ENCODE measurements at regions not wholly inside any gene's neighbourhood (a gene's known extent, or its start where the extent isn't known, plus 50 kb on each side); places are given as distances from the start of the nearest gene placed in this dataset.

DNA sequence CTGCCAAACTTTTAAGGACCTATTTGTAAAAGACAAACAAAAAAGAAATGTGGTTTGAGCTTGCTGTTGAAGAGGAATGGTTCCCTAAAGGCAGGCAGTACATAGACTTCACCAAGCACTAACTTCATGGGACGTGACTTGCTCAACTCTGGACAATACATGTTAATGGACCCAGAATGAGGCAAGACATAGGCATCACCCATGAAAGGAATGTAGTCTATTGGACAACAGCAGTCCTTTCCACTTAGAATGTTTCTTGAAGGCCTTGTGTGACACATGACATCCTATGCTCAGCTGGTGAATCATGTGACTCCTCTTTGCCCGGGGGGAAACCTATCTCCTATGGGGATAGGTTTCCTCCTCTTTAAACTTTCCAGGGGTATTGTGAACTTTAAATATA lies 246.4 kb upstream of the BLID start:
- Mint-ChIP-seq H3K27me3 (ENCODE audit: insufficient read depth) (peaks cover under 1% of the 10 kb centered on the region), H3K4me1 (ENCODE audit: low read depth) (no peaks in the 10 kb centered on the region), H3K36me3 (ENCODE audit: low read depth) (no peaks in the 10 kb centered on the region), H3K4me3 (no peak overlapping the region), H3K27ac (no peak overlapping the region), H3K9me3 (no peaks in the 10 kb centered on the region)
- no peak for DNase-seq (ENCODE audit: low spot score)
- intact Hi-C loops (cut with micrococcal nuclease), result no loop called here

- H3K4me3 Mint-ChIP-seq, result no peak overlapping the region
- no peak for DNase-seq (ENCODE audit: low spot score)
- no peaks in the 10 kb centered on the region for H3K36me3 Mint-ChIP-seq (ENCODE audit: low read depth)
- intact Hi-C loops (cut with micrococcal nuclease), result no loop called here
- no peaks in the 10 kb centered on the region for H3K9me3 Mint-ChIP-seq
- H3K4me1 Mint-ChIP-seq (ENCODE audit: low read depth), result no peaks in the 10 kb centered on the region
- H3K27ac Mint-ChIP-seq, result no peak overlapping the region
- H3K27me3 Mint-ChIP-seq (ENCODE audit: insufficient read depth), result no peaks in the 10 kb centered on the region
Measured at GRCh38 chr11:122360875-122361274, 244.9 kb upstream of the BLID start.

GRCh38 chr11:122359081-122359571 lies 243.1 kb upstream of the BLID start:
- H3K4me1 Mint-ChIP-seq (ENCODE audit: low read depth), result no peaks in the 10 kb centered on the region
- H3K27me3 Mint-ChIP-seq (ENCODE audit: insufficient read depth), result no peaks in the 10 kb centered on the region
- intact Hi-C loops (cut with micrococcal nuclease), result no loop called here
- DNase-seq (ENCODE audit: low spot score), result no peak
- no peaks in the 10 kb centered on the region for H3K36me3 Mint-ChIP-seq (ENCODE audit: low read depth)
- no peak overlapping the region for H3K4me3 Mint-ChIP-seq
- no peak overlapping the region for H3K27ac Mint-ChIP-seq
- peaks cover 4% of the 10 kb centered on the region for H3K9me3 Mint-ChIP-seq

GRCh38 chr11:122358292-122358691 lies 242.3 kb upstream of the BLID start:
- no peaks in the 10 kb centered on the region for H3K4me1 Mint-ChIP-seq (ENCODE audit: low read depth)

GRCh38 chr11:122355968-122356367 lies 240.0 kb upstream of the BLID start:
- Mint-ChIP-seq H3K4me3 (no peak overlapping the region), H3K36me3 (ENCODE audit: low read depth) (no peaks in the 10 kb centered on the region), H3K27ac (no peak overlapping the region), H3K27me3 (ENCODE audit: insufficient read depth) (no peaks in the 10 kb centered on the region), H3K9me3 (peaks cover 4% of the 10 kb centered on the region), H3K4me1 (ENCODE audit: low read depth) (no peaks in the 10 kb centered on the region)
- intact Hi-C loops (cut with micrococcal nuclease), result no loop called here
- no peak for DNase-seq (ENCODE audit: low spot score)

More at GRCh38 chr11:122358292-122358691, 242.3 kb upstream of the BLID start:
- intact Hi-C loops (cut with micrococcal nuclease), result no loop called here
- H3K4me3 Mint-ChIP-seq, result no peak overlapping the region
- no peak overlapping the region for H3K27ac Mint-ChIP-seq
- H3K36me3 Mint-ChIP-seq (ENCODE audit: low read depth), result no peaks in the 10 kb centered on the region
- DNase-seq (ENCODE audit: low spot score), result no peak
- peaks cover 4% of the 10 kb centered on the region for H3K9me3 Mint-ChIP-seq
- no peaks in the 10 kb centered on the region for H3K27me3 Mint-ChIP-seq (ENCODE audit: insufficient read depth)

DNA sequence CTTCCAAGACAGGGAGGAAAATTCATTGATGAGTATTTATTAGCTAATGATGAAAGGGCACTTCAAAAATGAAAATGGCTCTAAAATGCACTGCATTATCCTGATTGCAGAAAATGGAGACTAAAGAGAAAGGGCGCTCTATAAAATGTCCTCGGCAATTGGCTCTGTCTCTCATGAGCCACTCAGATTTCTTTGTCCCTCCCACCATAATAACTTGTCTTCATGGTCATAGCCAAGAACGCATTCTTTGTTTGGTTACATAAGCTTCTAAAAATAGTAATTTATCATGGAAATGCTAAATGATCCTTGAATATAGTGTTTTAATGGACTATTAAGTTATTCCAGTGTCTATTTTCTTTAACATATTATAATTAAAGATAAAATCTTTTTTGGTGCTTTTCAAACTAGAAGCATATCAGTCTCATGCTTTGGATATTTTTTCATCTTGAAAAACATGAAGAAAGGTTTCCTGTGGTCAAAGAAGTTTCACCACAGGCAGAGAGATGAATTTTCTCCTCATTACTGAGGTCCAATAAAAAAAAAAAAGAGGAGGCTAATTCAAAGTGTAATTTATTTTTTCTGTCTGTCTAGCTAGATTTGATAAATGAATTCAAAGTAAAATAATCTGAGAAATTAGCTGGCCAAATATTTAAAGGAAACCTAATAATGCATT lies 238.1 kb upstream of the BLID start:
- Mint-ChIP-seq H3K9me3 (peaks cover 4% of the 10 kb centered on the region), H3K4me3 (no peak overlapping the region), H3K4me1 (ENCODE audit: low read depth) (no peaks in the 10 kb centered on the region), H3K36me3 (ENCODE audit: low read depth) (no peaks in the 10 kb centered on the region), H3K27me3 (ENCODE audit: insufficient read depth) (no peaks in the 10 kb centered on the region), H3K27ac (no peak overlapping the region)
- no peak for DNase-seq (ENCODE audit: low spot score)
- intact Hi-C loops (cut with micrococcal nuclease), result no loop called here

GRCh38 chr11:122353561-122353960 lies 237.5 kb upstream of the BLID start:
- H3K27ac Mint-ChIP-seq, result no peak overlapping the region
- peaks cover 4% of the 10 kb centered on the region for H3K9me3 Mint-ChIP-seq
- no peak overlapping the region for H3K4me3 Mint-ChIP-seq
- intact Hi-C loops (cut with micrococcal nuclease), result no loop called here
- H3K36me3 Mint-ChIP-seq (ENCODE audit: low read depth), result no peaks in the 10 kb centered on the region
- no peak for DNase-seq (ENCODE audit: low spot score)
- H3K4me1 Mint-ChIP-seq (ENCODE audit: low read depth), result no peaks in the 10 kb centered on the region
- H3K27me3 Mint-ChIP-seq (ENCODE audit: insufficient read depth), result no peaks in the 10 kb centered on the region

- H3K4me1 Mint-ChIP-seq (ENCODE audit: low read depth), result no peaks in the 10 kb centered on the region
- intact Hi-C loops (cut with micrococcal nuclease), result no loop called here
- no peak overlapping the region for H3K27ac Mint-ChIP-seq
- no peaks in the 10 kb centered on the region for H3K36me3 Mint-ChIP-seq (ENCODE audit: low read depth)
- H3K4me3 Mint-ChIP-seq, result no peak overlapping the region
- DNase-seq (ENCODE audit: low spot score), result no peak
- no peaks in the 10 kb centered on the region for H3K9me3 Mint-ChIP-seq
- no peaks in the 10 kb centered on the region for H3K27me3 Mint-ChIP-seq (ENCODE audit: insufficient read depth)
Measured at GRCh38 chr11:122348659-122349409, 232.8 kb upstream of the BLID start.

DNA sequence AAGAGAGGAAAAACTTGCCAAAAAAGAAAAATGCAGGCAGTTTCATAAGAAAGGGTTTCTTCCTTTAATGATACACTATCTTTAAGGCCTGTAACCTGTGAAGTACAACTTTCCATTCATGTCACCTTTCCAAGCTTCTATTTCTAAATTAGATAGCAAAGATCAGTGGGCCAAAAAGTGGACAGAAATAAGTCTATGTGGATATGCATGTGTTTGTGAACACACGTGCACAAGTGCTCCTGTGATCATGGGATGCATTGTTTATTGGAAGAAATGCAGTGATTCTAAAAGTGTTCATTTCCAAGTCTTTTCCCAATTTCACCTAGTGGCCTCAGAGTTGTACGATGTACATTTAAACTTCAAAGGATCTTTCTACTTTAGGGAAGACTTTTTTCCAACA lies 230.0 kb upstream of the BLID start:
- no peaks in the 10 kb centered on the region for H3K27me3 Mint-ChIP-seq (ENCODE audit: insufficient read depth)
- H3K9me3 Mint-ChIP-seq, result no peaks in the 10 kb centered on the region
- H3K4me1 Mint-ChIP-seq (ENCODE audit: low read depth), result no peaks in the 10 kb centered on the region
- intact Hi-C loops (cut with micrococcal nuclease), result no loop called here
- no peak overlapping the region for H3K27ac Mint-ChIP-seq
- no peak for DNase-seq (ENCODE audit: low spot score)
- no peak overlapping the region for H3K4me3 Mint-ChIP-seq
- H3K36me3 Mint-ChIP-seq (ENCODE audit: low read depth), result no peaks in the 10 kb centered on the region

- no peaks in the 10 kb centered on the region for H3K27me3 Mint-ChIP-seq (ENCODE audit: insufficient read depth)
- intact Hi-C loops (cut with micrococcal nuclease), result no loop called here
- no peak for DNase-seq (ENCODE audit: low spot score)
- no peaks in the 10 kb centered on the region for H3K36me3 Mint-ChIP-seq (ENCODE audit: low read depth)
- H3K9me3 Mint-ChIP-seq, result no peaks in the 10 kb centered on the region
- no peak overlapping the region for H3K27ac Mint-ChIP-seq
- no peak overlapping the region for H3K4me3 Mint-ChIP-seq
- no peaks in the 10 kb centered on the region for H3K4me1 Mint-ChIP-seq (ENCODE audit: low read depth)
Measured at GRCh38 chr11:122345586-122345985, 229.6 kb upstream of the BLID start.

GRCh38 chr11:122344215-122344614 lies 228.2 kb upstream of the BLID start:
- Mint-ChIP-seq H3K36me3 (ENCODE audit: low read depth) (no peaks in the 10 kb centered on the region), H3K4me3 (no peak overlapping the region), H3K4me1 (ENCODE audit: low read depth) (no peaks in the 10 kb centered on the region), H3K27me3 (ENCODE audit: insufficient read depth) (no peaks in the 10 kb centered on the region), H3K9me3 (no peaks in the 10 kb centered on the region), H3K27ac (no peak overlapping the region)
- no peak for DNase-seq (ENCODE audit: low spot score)
- intact Hi-C loops (cut with micrococcal nuclease), result no loop called here

DNA sequence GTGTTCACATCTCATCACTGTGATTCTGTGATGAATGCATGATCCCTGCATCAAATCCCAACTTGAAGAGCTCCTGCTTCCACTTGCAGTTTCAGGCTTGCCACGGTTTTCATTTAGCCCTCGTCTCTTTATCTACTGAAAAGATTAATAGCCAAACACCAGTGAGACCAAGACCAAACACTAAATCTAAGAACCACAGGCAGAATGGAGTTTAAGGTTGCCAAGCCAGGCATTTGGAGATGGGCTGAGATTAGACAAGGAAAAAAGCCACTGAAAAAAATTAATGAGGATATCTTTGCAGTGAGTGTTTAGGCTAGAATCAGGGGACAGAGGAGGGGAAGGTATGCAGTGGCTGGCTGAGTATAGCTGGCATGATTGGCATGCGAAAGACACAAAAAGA lies 227.2 kb upstream of the BLID start:
- no peaks in the 10 kb centered on the region for H3K27me3 Mint-ChIP-seq (ENCODE audit: insufficient read depth)
- H3K27ac Mint-ChIP-seq, result no peak overlapping the region
- intact Hi-C loops (cut with micrococcal nuclease), result no loop called here
- no peaks in the 10 kb centered on the region for H3K4me1 Mint-ChIP-seq (ENCODE audit: low read depth)
- no peak for DNase-seq (ENCODE audit: low spot score)
- H3K4me3 Mint-ChIP-seq, result no peak overlapping the region
- no peaks in the 10 kb centered on the region for H3K9me3 Mint-ChIP-seq
- no peaks in the 10 kb centered on the region for H3K36me3 Mint-ChIP-seq (ENCODE audit: low read depth)

DNA sequence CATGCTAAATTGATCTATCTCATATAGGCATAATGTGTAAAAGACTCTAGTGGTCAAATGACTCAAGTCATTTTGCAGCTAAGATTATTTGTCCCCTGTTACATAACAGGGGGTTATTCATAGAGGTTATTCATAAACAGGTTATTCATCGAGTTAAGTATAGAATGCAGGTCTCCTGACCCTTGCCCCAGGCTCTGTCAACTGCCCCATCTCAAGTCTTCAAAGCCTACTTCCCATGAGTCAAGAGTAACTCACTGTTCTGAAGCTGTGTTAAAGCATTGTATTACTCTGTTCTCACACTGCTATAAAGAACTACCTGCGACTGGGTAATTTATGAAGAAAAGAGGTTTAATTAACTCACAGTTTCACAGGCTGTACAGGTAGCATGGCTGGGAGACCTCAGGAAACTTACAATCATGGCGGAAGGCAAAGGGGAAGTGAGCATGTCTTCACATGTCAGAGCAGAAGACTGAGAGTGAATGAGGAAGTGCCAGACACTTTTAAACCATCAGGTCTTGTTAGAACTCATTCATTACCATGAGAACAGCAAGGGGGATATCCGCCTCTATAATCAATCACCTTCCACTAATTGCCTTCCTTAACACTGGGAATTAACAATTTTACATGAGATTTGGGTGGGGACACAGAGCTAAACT lies 226.2 kb upstream of the BLID start:
- Mint-ChIP-seq H3K9me3 (no peaks in the 10 kb centered on the region), H3K27ac (no peak overlapping the region), H3K4me1 (ENCODE audit: low read depth) (no peaks in the 10 kb centered on the region), H3K4me3 (no peak overlapping the region), H3K36me3 (ENCODE audit: low read depth) (no peaks in the 10 kb centered on the region), H3K27me3 (ENCODE audit: insufficient read depth) (no peaks in the 10 kb centered on the region)
- no peak for DNase-seq (ENCODE audit: low spot score)
- intact Hi-C loops (cut with micrococcal nuclease), result no loop called here

Data from activated T-helper 1 cell treated with anti-CD3 and anti-CD28 coated beads, Interleukin-12 subunit alpha, Interleukin-12 subunit beta, Interleukin-2, Interleukin-4 antibody, amounts not matched to agents 30 ng/mL and 10 ng/mL and 1 ng/mL, durations not matched to agents 14 hours and 24 hours and 36 hours (primary cell).